ENCODE measurements at regions not wholly inside any gene's neighbourhood (a gene's known extent, or its start where the extent isn't known, plus 50 kb on each side); places are given as distances from the start of the nearest gene placed in this dataset.
"Not testable (repeated sequence)": the region's sequence is repeated elsewhere in the genome, so short reads cannot be mapped to it uniquely, and the experiment has no call there.

GRCh38 chr2:89029257-89029656 is 337.8 kb downstream of the RPIA start:
- H3K4me1 ChIP-seq (ENCODE audit: insufficient read depth, insufficient read length); H3K27me3 ChIP-seq (ENCODE audit: insufficient read depth, insufficient read length); H3K36me3 ChIP-seq (ENCODE audit: insufficient read depth, insufficient read length, low read length); DNase-seq (ENCODE audit: low read depth, low spot score); H3K9me3 ChIP-seq (ENCODE audit: insufficient read depth, low read length); H3K9ac ChIP-seq (ENCODE audit: insufficient read length, low read depth); H3K4me3 ChIP-seq (ENCODE audit: insufficient read length, low read depth): not testable (repeated sequence)

- not testable (repeated sequence) for H3K4me1 ChIP-seq (ENCODE audit: insufficient read depth, insufficient read length); H3K9me3 ChIP-seq (ENCODE audit: insufficient read depth, low read length); H3K27me3 ChIP-seq (ENCODE audit: insufficient read depth, insufficient read length); H3K36me3 ChIP-seq (ENCODE audit: insufficient read depth, insufficient read length, low read length); H3K9ac ChIP-seq (ENCODE audit: insufficient read length, low read depth); H3K4me3 ChIP-seq (ENCODE audit: insufficient read length, low read depth)
- DNase-seq (ENCODE audit: low read depth, low spot score) = peak; percentile 18
Observed at GRCh38 chr2:89048138-89049066, 356.9 kb downstream of the RPIA start.

GRCh38 chr2:89058616-89059015 is 367.1 kb downstream of the RPIA start:
- H3K4me1 ChIP-seq (ENCODE audit: insufficient read depth, insufficient read length); H3K9ac ChIP-seq (ENCODE audit: insufficient read length, low read depth); H3K27me3 ChIP-seq (ENCODE audit: insufficient read depth, insufficient read length); H3K9me3 ChIP-seq (ENCODE audit: insufficient read depth, low read length); H3K4me3 ChIP-seq (ENCODE audit: insufficient read length, low read depth); H3K36me3 ChIP-seq (ENCODE audit: insufficient read depth, insufficient read length, low read length); DNase-seq (ENCODE audit: low read depth, low spot score): not testable (repeated sequence)

GRCh38 chr2:89061174-89061573 is 369.7 kb downstream of the RPIA start:
- H3K9ac ChIP-seq (ENCODE audit: insufficient read length, low read depth); DNase-seq (ENCODE audit: low read depth, low spot score); H3K4me3 ChIP-seq (ENCODE audit: insufficient read length, low read depth); H3K36me3 ChIP-seq (ENCODE audit: insufficient read depth, insufficient read length, low read length); H3K9me3 ChIP-seq (ENCODE audit: insufficient read depth, low read length); H3K4me1 ChIP-seq (ENCODE audit: insufficient read depth, insufficient read length); H3K27me3 ChIP-seq (ENCODE audit: insufficient read depth, insufficient read length): not testable (repeated sequence)

GRCh38 chr2:89076771-89077170 is 385.3 kb downstream of the RPIA start:
- H3K9me3 ChIP-seq (ENCODE audit: insufficient read depth, low read length); H3K9ac ChIP-seq (ENCODE audit: insufficient read length, low read depth); H3K36me3 ChIP-seq (ENCODE audit: insufficient read depth, insufficient read length, low read length); H3K27me3 ChIP-seq (ENCODE audit: insufficient read depth, insufficient read length); H3K4me3 ChIP-seq (ENCODE audit: insufficient read length, low read depth); H3K4me1 ChIP-seq (ENCODE audit: insufficient read depth, insufficient read length): not testable (repeated sequence)
- DNase-seq (ENCODE audit: low read depth, low spot score) = peak; percentile 1

GRCh38 chr2:89092911-89093310 is 401.4 kb downstream of the RPIA start:
- H3K36me3 ChIP-seq (ENCODE audit: insufficient read depth, insufficient read length, low read length); DNase-seq (ENCODE audit: low read depth, low spot score); H3K9ac ChIP-seq (ENCODE audit: insufficient read length, low read depth); H3K9me3 ChIP-seq (ENCODE audit: insufficient read depth, low read length); H3K27me3 ChIP-seq (ENCODE audit: insufficient read depth, insufficient read length); H3K4me3 ChIP-seq (ENCODE audit: insufficient read length, low read depth); H3K4me1 ChIP-seq (ENCODE audit: insufficient read depth, insufficient read length): not testable (repeated sequence)

- H3K9me3 ChIP-seq (ENCODE audit: insufficient read depth, low read length); H3K4me3 ChIP-seq (ENCODE audit: insufficient read length, low read depth); H3K9ac ChIP-seq (ENCODE audit: insufficient read length, low read depth); H3K4me1 ChIP-seq (ENCODE audit: insufficient read depth, insufficient read length); H3K27me3 ChIP-seq (ENCODE audit: insufficient read depth, insufficient read length); H3K36me3 ChIP-seq (ENCODE audit: insufficient read depth, insufficient read length, low read length): not testable (repeated sequence)
- peak; percentile 1 for DNase-seq (ENCODE audit: low read depth, low spot score)
Observed at GRCh38 chr2:89095060-89095459, 403.6 kb downstream of the RPIA start.

- not testable (repeated sequence) for H3K9me3 ChIP-seq (ENCODE audit: insufficient read depth, low read length); DNase-seq (ENCODE audit: low read depth, low spot score); H3K4me1 ChIP-seq (ENCODE audit: insufficient read depth, insufficient read length); H3K9ac ChIP-seq (ENCODE audit: insufficient read length, low read depth); H3K27me3 ChIP-seq (ENCODE audit: insufficient read depth, insufficient read length); H3K4me3 ChIP-seq (ENCODE audit: insufficient read length, low read depth); H3K36me3 ChIP-seq (ENCODE audit: insufficient read depth, insufficient read length, low read length)
Observed at GRCh38 chr2:89102587-89102986, 411.1 kb downstream of the RPIA start.

GRCh38 chr2:89106369-89107019 is 415.0 kb downstream of the RPIA start:
- H3K4me1 ChIP-seq (ENCODE audit: insufficient read depth, insufficient read length); H3K36me3 ChIP-seq (ENCODE audit: insufficient read depth, insufficient read length, low read length); DNase-seq (ENCODE audit: low read depth, low spot score); H3K27me3 ChIP-seq (ENCODE audit: insufficient read depth, insufficient read length); H3K9me3 ChIP-seq (ENCODE audit: insufficient read depth, low read length); H3K4me3 ChIP-seq (ENCODE audit: insufficient read length, low read depth); H3K9ac ChIP-seq (ENCODE audit: insufficient read length, low read depth): not testable (repeated sequence)

- H3K36me3 ChIP-seq (ENCODE audit: insufficient read depth, insufficient read length, low read length); H3K9me3 ChIP-seq (ENCODE audit: insufficient read depth, low read length); DNase-seq (ENCODE audit: low read depth, low spot score); H3K27me3 ChIP-seq (ENCODE audit: insufficient read depth, insufficient read length); H3K4me1 ChIP-seq (ENCODE audit: insufficient read depth, insufficient read length); H3K4me3 ChIP-seq (ENCODE audit: insufficient read length, low read depth); H3K9ac ChIP-seq (ENCODE audit: insufficient read length, low read depth): not testable (repeated sequence)
Observed at GRCh38 chr2:89112434-89112833, 421.0 kb downstream of the RPIA start.

GRCh38 chr2:89113286-89113685 is 421.8 kb downstream of the RPIA start:
- not testable (repeated sequence) for H3K9ac ChIP-seq (ENCODE audit: insufficient read length, low read depth); H3K36me3 ChIP-seq (ENCODE audit: insufficient read depth, insufficient read length, low read length); H3K9me3 ChIP-seq (ENCODE audit: insufficient read depth, low read length); H3K4me1 ChIP-seq (ENCODE audit: insufficient read depth, insufficient read length); H3K27me3 ChIP-seq (ENCODE audit: insufficient read depth, insufficient read length); H3K4me3 ChIP-seq (ENCODE audit: insufficient read length, low read depth); DNase-seq (ENCODE audit: low read depth, low spot score)

- H3K9me3 ChIP-seq (ENCODE audit: insufficient read depth, low read length); DNase-seq (ENCODE audit: low read depth, low spot score); H3K9ac ChIP-seq (ENCODE audit: insufficient read length, low read depth); H3K4me1 ChIP-seq (ENCODE audit: insufficient read depth, insufficient read length); H3K27me3 ChIP-seq (ENCODE audit: insufficient read depth, insufficient read length); H3K36me3 ChIP-seq (ENCODE audit: insufficient read depth, insufficient read length, low read length); H3K4me3 ChIP-seq (ENCODE audit: insufficient read length, low read depth): not testable (repeated sequence)
Observed at GRCh38 chr2:89129440-89129839, 438.0 kb downstream of the RPIA start.

Measured in NT2/D1 (cell line).